Amniotic epithelial cell (primary cell): ENCODE measurements at regions not wholly inside any gene's neighbourhood (a gene's known extent, or its start where the extent isn't known, plus 50 kb on each side); places are given as distances from the start of the nearest gene placed in this dataset.
A peak's percentile ranks its signal among the peaks of the same experiment; 100 is the strongest.
"Not testable (repeated sequence)": the region's sequence is repeated elsewhere in the genome, so short reads cannot be mapped to it uniquely, and the experiment has no call there.

Source experiments
- DNase-seq: peaks from one replicate; pipeline ENCODE4 v3.0.0-alpha.2; 2010; ENCODE audit warnings: low read depth

DNA sequence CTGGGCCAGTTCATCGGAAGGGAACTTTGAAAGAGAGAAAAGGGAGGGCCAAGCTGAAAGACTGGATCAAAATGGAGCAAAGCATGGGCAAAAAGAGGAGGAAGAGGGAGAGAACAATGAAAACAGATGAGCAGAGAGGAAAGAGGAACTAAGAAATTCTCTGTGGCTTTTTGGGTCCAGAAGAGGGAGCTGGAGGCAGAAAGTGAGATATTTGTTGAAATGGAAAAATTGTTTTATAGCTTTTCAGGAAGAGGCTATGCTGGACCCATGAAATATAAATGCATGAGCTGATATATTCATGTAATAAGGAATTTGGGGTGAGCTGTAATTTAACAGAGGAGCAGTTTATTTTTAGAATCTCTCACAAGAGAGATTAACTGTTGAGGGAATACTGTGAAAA, 457.3 kb downstream of the DMAC1 start:
- no peak for DNase-seq

DNA sequence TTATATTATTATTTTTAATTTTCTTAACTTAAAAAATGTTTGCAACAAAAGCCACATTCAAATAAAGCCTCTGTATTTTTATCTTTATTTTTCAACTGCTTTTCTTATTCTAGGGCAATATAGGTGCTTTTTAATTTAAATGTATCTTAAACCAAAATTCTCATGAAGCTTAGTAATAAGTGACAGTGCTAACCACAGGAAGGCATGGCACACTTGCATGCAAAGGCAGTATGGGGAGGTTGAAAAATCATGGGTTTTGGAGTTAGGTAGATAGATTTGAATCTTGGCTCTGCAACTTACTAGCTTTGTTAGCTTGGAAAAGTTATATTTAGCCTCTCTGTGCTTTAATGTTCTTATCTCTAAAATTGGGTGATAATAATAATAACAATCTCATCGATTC, 458.0 kb downstream of the DMAC1 start:
- DNase-seq: no peak

DNA sequence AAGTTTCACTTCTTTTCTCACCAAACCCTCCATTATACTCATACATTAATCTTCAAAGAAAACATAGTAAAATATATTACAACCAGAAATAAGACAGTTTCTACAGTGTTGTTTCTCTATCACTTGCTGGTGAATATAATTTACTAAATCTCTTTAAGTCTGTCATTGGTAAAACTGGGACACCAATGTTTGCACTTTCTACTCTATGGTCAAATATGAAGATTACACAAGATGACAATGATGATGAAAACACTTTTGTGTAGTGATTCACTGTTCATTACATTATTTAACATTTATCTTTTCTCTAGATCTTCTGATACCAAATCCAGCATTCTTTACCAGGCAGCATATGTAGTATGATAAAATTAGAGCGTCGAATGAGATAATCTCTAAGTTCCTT, 459.1 kb downstream of the DMAC1 start:
- peak; percentile 33 for DNase-seq

DNA sequence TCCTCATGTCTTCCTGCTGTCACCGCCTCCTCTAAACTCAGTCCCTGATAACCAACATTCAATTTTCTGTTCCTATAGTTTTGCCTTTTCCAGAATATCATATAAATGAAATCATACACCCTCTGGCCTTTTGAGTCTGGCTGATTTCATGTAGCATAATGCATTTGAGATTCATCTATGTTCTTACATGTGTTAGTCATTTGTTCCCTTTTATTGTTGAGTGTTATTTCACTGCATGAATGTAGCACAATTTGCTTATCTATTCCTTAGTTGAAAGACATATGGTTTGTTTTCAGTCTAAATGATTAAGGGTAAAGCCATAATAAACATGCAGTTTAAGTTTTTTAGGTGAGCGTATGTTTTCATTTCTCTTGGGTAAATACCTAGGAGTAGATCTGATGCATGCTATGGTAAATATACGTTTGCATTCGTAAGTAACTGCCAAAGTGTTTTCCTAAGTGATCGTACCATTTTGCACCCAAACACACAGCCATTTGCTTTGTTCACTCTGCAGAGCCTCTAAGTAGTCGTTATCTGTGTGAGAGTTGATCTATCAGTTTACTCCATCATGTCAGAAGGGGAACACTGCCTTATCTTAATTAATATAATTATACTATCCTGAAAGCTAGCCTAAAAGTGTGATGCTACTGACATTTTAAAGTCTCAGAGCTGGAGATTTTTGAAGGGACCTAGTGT, 460.8 kb downstream of the DMAC1 start:
- peak; percentile 47 for DNase-seq

- DNase-seq: peak; percentile 96
These were observed 463.1 kb downstream of the DMAC1 start for GRCh38 chr9:7336356-7337065.

GRCh38 chr9:7333719-7334118, 465.9 kb downstream of the DMAC1 start:
- DNase-seq: peak; percentile 75

DNA sequence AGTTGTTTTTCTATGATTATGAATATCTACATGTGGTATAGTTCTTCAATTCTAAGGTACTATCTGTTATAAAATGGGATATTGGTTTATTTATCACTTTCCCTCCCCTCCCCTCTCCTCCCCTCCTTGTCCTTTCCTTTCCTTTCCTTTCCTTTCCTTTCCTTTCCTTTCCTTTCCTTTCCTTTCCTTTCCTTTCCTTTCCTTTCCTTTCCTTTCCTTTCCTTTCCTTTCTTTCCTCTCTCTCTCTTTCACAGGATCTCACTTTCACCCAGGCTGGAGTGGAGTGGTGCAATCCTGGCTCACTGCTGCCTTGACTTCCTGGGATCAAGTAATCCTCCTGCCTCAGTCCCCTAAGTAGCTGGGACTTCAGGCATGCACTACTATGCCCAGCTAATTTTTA, 466.8 kb downstream of the DMAC1 start:
- no peak for DNase-seq

DNA sequence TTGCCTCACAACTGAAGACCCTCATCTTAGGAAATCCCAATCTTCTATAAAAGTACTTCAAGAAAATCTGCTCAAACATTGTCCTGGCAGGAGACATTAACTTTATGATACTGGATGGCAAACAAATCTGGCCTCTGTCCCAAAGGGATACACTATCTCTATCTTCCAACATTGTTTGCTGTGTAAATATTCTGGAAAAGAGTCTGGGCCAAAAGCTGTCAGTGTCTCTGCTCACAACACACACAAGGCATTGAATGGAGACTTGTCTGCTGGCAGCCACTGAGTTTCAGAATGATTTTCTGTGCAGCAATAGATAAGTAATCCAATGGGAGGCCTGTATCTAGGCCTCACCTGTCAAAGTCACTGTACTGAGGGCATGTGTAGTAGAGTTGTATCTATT, 471.1 kb downstream of the DMAC1 start:
- no peak for DNase-seq

GRCh38 chr9:7325995-7326394, 473.6 kb downstream of the DMAC1 start:
- no peak for DNase-seq

- no peak for DNase-seq
These were observed 475.4 kb downstream of the DMAC1 start for GRCh38 chr9:7324152-7324598.

DNA sequence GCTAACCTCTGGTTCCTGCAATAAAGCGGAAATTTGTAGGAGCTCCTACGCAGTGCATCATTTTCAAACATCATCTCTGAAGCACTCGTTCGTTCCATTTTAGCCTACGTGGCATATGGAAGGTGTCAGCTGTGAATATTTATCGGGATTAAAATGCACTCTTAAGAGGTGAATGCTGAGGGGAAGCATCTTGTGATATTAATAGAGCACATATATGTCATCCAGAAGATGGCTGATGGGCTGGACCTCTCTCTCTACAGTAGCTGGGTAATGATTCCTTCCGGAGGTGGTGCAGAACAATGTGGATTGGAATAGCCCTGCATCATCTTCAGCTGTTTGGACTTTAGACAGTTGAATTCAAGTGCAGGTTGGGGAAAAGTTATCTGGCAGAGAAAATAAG, 478.7 kb downstream of the DMAC1 start:
- no peak for DNase-seq

- peak; percentile 99 for DNase-seq
These were observed 479.4 kb downstream of the DMAC1 start for GRCh38 chr9:7320139-7320538.

DNA sequence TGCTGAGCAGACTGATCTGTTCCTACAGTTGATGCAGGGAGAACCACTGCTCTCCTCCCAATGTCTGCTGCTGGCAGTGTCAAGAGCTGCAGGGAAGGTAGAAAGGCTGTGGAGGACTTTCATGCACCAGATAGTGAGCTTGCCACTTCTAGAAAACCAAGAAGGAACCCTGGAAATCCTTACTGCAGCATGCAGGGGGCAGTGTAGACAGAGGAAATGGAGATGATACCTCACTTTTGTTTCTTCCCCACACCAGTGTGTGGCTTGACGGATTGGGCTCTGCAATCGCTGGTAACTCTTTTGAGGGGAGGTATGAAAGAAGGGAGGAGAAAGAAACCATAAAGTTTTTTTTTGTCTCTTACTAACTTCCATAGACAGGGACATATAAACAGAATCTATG, 480.7 kb downstream of the DMAC1 start:
- DNase-seq: no peak

GRCh38 chr9:7316967-7317366, 482.6 kb downstream of the DMAC1 start:
- peak; percentile 26 for DNase-seq

- peak; percentile 99 for DNase-seq
These were observed 483.3 kb downstream of the DMAC1 start for GRCh38 chr9:7316166-7316795.

- peak; percentile 98 for DNase-seq
These were observed 483.8 kb downstream of the DMAC1 start for GRCh38 chr9:7315746-7316145.

DNA sequence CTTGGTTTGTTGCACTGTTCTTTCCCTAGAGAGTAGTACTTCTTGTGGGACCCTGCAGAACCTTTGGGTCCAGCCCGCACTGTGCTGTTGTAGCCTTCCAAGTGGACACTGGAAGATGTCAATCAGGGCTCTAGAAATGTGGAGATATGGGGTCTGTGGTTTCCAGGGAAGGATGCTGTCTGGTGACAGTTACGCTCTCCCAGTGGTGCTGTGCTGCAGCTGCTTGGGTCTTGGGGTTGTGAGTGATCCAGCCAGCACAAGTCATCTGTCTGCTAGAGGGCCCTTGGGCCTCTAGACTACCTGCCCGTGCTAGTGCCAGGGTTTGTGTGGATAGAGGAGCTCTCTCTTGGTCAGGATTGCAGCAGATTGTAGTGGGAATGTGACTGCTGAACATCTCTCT, 484.5 kb downstream of the DMAC1 start:
- peak; percentile 25 for DNase-seq

DNA sequence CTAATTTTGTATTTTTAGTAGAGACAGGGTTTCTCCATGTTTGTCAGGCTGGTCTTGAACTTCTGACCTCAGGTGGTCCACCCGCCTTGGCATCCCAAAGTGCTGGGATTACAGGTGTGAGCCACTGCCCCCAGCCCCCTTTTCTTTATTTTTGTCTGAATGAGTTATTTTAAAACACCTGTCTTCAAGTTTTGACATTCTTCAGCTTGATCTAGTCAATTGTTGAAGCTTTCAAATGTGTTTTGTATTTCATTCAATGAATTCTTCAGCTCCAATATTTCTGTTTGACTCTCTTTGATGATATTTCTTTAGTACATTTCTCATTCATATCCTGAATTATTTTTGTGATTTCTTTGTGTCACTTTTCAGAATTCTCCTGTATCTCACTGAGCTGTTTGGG, 486.2 kb downstream of the DMAC1 start:
- no peak for DNase-seq

- not testable (repeated sequence) for DNase-seq
These were observed 490.5 kb downstream of the DMAC1 start for GRCh38 chr9:7309051-7309450.

- no peak for DNase-seq
These were observed 493.9 kb downstream of the DMAC1 start for GRCh38 chr9:7305677-7306076.

DNA sequence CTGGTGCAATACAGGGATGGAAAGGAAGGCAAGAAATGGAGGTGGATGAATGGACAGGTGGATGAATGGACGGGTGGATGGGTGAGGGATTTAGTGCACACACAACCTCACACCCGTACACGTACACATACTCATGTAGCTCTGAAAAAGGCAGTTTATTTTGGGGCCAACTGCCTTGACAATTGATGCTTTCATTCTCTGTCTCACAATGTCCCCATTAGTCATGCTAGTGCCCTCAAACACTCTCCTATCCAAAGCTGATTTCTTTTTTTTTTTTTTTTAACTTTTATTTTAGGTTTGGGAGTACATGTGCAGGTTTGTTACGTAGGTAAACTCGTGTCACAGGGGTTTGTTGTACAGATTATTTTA, 495.0 kb downstream of the DMAC1 start:
- no peak for DNase-seq

GRCh38 chr9:7303907-7304626, 495.5 kb downstream of the DMAC1 start:
- no peak for DNase-seq

GRCh38 chr9:7300484-7300883, 499.1 kb downstream of the DMAC1 start:
- no peak for DNase-seq
